Stimulated activated effector memory CD8-positive, alpha-beta T cell treated with anti-CD3 and anti-CD28 coated beads, Interleukin-12 subunit alpha, Interleukin-12 subunit beta, amount 100 ng/mL, for 72 hours (primary cell): ENCODE measurements at regions not wholly inside any gene's neighbourhood (a gene's known extent, or its start where the extent isn't known, plus 50 kb on each side); places are given as distances from the start of the nearest gene placed in this dataset.

Experiments used
- ATAC-seq: fragments of 150-1000 bp; cut with Tn5 transposase; 2 replicates; pipeline ENCODE4 v1.10.0; 2021
- DNase-seq, 2 donors: peaks; one replicate each; pipeline ENCODE4 v3.0.0; 2021 to 2022; ENCODE audit warnings: low spot score in 2 of 2
- H3K27ac Mint-ChIP-seq: one replicate; pipeline ENCODE4 v1.8.0; 2022; ENCODE audit warnings: mild to moderate bottlenecking, mixed read lengths
- H3K36me3 Mint-ChIP-seq: one replicate; pipeline ENCODE4 v1.8.0; 2022; ENCODE audit warnings: mild to moderate bottlenecking, mixed read lengths
- H3K4me1 Mint-ChIP-seq: one replicate; pipeline ENCODE4 v1.8.0; 2022; ENCODE audit warnings: mixed read lengths
- H3K4me3 Mint-ChIP-seq: one replicate; pipeline ENCODE4 v1.8.0; 2022; ENCODE audit warnings: mild to moderate bottlenecking, mixed read lengths
- H3K9me3 Mint-ChIP-seq: one replicate; pipeline ENCODE4 v1.8.0; 2022; ENCODE audit warnings: mixed read lengths

DNA sequence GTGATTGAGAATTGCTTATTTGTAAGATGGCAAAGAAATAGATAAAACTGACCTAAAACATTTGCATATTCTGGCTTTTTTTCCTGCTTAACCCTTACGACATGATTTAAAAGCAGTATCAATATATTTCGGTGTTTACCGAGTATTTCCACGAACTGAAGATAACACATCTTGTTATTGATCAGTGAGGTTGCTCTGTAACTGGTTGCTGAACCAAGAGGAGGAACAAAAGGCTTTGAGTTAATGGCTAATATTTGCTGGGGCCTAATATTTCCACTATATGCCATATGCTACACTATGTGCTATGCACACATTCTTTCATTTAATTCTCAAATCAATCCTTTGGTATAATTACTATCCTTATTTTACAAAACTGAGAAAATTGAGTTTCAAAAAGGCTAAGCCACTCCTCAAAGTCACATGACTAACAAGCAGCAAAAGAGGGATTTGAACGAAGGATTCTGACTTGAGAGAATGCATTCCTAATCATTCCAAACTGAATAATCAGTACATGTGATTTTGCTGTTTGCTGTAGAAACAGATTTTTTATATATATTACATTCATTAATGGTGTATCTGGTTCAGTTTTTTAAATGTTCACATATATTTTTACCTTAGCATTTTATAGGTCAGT, 346.0 kb downstream of the USP25 start:
- DNase-seq: no peak

DNA sequence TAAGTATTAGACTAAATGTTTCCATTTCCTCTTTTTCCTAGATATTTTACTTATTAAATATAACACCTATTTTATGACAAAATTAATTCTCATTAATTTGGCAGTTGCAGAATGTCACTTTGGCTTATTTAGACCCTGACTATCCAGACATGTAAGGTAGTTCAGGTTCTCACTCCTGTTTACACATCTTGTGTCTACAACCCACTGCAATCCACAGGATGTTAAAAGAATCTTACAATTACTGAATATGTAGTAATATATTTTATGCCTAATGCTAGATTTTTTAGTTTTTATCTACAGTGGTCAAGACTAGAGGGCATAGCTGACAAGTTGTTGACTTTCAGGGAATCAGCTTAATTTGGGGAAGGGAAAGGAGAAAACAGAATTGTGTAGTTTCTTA, 346.7 kb downstream of the USP25 start:
- Mint-ChIP-seq H3K4me3 (no peak overlapping the region), H3K4me1 (no peaks in the 10 kb centered on the region), H3K36me3 (no peaks in the 10 kb centered on the region), H3K9me3 (no peaks in the 10 kb centered on the region), H3K27ac (no peak overlapping the region)
- DNase-seq (no peak), ATAC-seq (no peak)

More for the DNA sequence above, 346.0 kb downstream of the USP25 start:
- Mint-ChIP-seq H3K4me1 (no peaks in the 10 kb centered on the region), H3K27ac (no peak overlapping the region), H3K4me3 (no peak overlapping the region), H3K36me3 (no peaks in the 10 kb centered on the region), H3K9me3 (no peaks in the 10 kb centered on the region)
- no peak for ATAC-seq

DNA sequence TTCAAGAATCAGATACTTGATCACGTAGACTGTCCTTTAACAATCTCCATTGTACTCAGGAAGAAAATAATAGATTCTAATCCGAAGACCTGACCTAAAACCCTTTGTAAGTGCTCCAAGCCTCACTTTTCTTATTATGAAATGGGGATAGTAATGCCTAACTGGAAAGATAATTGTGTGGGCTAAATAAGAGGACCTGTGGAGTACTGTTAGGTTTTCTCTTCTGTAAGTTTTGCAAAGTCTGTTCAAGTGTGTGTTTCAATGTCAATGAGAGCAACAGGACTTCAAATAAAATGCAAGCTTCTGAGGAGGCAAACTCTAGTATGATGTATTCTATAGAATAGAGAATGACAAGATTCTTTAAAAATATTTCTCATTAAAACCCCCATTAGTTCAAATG, 348.6 kb downstream of the USP25 start:
- Mint-ChIP-seq H3K9me3 (no peaks in the 10 kb centered on the region), H3K4me3 (no peak overlapping the region), H3K36me3 (no peaks in the 10 kb centered on the region), H3K4me1 (no peaks in the 10 kb centered on the region), H3K27ac (no peak overlapping the region)
- DNase-seq (no peak), ATAC-seq (no peak)

DNA sequence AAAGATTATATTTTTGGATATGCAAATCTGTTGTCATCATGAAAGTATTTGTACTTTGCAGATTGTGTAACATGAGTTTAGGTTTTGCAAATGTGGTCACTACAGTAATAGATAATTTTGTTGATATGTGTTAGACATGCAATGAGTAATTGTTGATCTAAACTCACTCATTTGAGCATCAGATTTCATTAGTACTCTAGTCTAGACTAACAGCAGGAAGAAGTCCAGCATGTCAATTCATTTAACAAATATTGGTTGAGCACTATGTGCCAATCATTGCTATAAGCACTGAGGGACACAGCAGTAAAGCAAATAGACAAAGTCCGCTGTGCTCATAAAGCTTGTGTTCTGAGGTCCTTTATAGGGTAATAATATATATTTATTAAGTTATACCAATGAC, 350.0 kb downstream of the USP25 start:
- H3K9me3 Mint-ChIP-seq: no peaks in the 10 kb centered on the region
- H3K36me3 Mint-ChIP-seq: no peaks in the 10 kb centered on the region
- no peak overlapping the region for H3K27ac Mint-ChIP-seq
- no peaks in the 10 kb centered on the region for H3K4me1 Mint-ChIP-seq
- no peak overlapping the region for H3K4me3 Mint-ChIP-seq
- ATAC-seq: no peak
- DNase-seq: no peak

DNA sequence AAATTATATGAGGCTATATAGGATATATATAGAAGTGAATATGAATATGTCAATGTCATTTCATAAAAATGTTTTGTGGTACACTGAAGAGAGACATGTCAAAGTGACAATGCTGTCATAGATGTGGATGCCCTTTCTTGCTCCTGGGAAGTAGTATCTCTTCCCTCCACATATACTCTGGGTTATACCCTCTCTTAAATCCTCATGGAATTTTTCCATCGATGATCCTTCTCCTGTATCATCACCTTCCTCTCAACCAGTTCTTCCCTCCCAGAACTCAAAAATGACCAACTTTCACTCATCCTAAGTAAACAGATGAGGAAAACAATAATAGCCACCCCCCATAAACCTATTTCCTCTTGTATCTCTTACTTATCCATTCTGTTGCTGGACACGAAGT, 351.5 kb downstream of the USP25 start:
- ATAC-seq (no peak), DNase-seq (no peak)

DNA sequence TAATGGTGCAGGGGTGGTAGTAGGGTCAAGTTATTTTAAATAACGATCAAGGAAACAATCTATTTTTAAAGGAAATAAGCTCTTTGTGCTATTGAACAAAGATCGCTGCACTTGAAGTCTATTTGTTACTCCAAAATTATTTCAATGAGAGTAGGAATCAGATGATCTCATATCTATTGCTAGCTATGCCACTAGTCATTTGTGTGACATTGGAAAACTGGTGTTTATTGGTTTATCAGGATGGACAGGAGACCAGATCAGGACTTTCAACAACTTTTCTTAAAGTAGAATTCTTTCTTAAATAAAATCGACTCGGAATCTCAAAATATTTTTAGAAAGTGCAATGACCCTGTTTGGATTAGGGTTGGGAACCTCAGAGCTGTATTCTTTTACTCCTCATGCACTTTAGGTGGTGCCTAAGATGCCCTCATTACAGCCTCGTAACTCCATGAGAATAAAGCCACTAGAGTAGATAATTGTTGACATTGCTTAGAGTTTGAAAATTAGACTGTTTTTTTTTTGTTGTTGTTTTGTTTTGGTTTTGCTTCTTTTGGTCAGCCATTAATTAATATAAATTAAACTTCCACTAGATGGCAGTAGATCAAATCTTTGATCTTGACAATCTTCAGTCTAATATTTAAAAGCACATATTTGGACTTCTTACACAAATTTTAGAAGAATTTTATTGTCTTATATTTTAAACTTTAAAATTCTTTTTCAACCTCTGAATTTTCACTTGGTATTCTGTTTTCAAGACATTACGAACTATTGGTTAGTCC, 352.4 kb downstream of the USP25 start:
- H3K27ac Mint-ChIP-seq: no peak overlapping the region
- H3K9me3 Mint-ChIP-seq: no peaks in the 10 kb centered on the region
- no peak overlapping the region for H3K4me3 Mint-ChIP-seq
- ATAC-seq (no peak), DNase-seq (no peak)
- no peaks in the 10 kb centered on the region for H3K36me3 Mint-ChIP-seq
- H3K4me1 Mint-ChIP-seq: no peaks in the 10 kb centered on the region

More for the DNA sequence above, 351.5 kb downstream of the USP25 start:
- Mint-ChIP-seq H3K27ac (no peak overlapping the region), H3K36me3 (no peaks in the 10 kb centered on the region), H3K9me3 (no peaks in the 10 kb centered on the region), H3K4me3 (no peak overlapping the region), H3K4me1 (no peaks in the 10 kb centered on the region)

DNA sequence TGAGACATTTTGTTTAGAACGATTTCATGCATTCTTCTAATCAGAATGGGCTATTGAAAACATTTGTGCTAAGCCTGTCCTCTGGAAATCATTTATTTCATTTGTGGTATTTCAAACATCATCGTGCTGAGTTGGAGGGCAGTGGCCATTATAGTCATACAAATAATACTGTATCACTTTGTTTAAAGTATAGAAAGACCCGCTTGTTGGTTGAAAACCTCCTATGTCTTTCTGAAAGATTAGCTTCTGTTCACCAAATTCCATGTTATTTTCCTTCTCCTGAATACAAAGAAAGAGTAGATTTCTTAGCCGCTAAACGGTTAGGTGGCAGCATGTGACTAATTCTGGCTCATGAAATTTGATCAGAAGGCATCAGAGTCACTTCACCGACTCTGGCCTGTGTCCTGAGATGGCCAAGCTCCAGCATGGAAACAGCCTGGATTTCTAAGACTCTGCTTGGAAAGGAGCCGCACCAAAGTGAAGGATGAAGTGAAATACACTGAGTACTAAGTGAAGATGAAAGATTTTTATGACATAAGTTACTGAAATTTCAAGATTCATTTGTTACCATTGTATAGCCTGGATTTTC, 355.1 kb downstream of the USP25 start:
- H3K9me3 Mint-ChIP-seq: no peaks in the 10 kb centered on the region
- no peak overlapping the region for H3K4me3 Mint-ChIP-seq
- no peaks in the 10 kb centered on the region for H3K36me3 Mint-ChIP-seq
- H3K4me1 Mint-ChIP-seq: no peaks in the 10 kb centered on the region
- H3K27ac Mint-ChIP-seq: no peak overlapping the region
- ATAC-seq (no peak), DNase-seq (no peak)

DNA sequence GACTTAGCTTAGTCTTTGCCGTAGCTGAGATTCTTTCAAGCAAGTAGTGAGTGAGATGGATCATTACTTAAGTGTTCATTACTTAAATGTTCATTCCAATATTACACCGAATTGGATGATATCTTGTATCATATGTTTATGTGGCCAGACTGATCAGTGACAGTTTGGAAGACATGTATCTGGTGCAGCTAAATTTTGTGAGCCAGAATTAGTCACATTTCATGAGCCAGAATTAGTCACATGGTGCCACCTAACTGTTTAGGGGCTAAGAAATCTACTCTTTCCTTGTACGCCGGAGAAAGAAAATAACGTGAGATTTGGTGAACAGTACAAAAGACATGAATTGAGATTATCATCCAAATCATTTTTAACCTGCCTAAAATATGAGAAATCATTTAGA, 355.6 kb downstream of the USP25 start:
- Mint-ChIP-seq H3K36me3 (no peaks in the 10 kb centered on the region), H3K4me1 (no peaks in the 10 kb centered on the region), H3K27ac (no peak overlapping the region), H3K4me3 (no peak overlapping the region), H3K9me3 (no peaks in the 10 kb centered on the region)
- ATAC-seq (no peak), DNase-seq (no peak)

DNA sequence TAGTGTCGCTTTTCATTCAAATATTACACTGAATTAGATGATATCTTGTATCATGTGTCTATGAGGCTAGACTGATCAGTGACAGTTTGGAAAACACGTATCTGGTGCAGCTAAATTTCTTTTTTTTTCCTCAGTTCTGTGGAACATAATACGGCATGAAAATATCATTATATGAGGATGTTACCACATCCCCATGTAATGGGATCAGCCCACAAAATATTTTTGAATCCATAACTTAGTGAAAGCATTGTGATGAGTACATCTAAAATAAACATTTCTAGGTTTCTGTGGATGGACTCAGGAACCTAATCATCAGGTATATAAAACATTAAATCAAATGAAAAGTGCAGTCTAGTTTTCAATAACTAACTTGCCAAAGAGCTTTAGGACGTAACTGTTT, 356.3 kb downstream of the USP25 start:
- Mint-ChIP-seq H3K36me3 (no peaks in the 10 kb centered on the region), H3K4me1 (no peaks in the 10 kb centered on the region), H3K27ac (no peak overlapping the region), H3K4me3 (no peak overlapping the region), H3K9me3 (no peaks in the 10 kb centered on the region)
- ATAC-seq: no peak
- no peak for DNase-seq

DNA sequence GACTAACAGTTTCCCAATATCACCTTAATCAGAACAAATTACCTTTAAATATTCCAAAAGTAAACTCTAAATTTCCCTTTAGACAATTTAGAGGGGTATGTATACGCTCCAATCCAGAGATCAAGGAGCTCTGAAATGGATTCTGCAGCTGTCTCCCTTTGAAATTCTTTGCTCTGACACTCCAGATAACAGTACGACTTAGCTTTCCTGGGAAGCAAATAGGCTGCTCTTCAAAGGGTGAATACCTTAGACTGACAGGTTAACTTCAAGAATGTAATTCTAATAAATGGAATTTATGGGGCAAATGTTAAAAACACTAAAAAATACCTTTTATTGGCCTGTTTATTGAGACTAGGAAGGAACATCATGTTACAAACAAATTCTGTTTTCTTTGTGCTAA, 357.2 kb downstream of the USP25 start:
- H3K36me3 Mint-ChIP-seq: no peaks in the 10 kb centered on the region
- ATAC-seq (no peak), DNase-seq (no peak)
- no peak overlapping the region for H3K4me3 Mint-ChIP-seq
- H3K27ac Mint-ChIP-seq: no peak overlapping the region
- no peaks in the 10 kb centered on the region for H3K9me3 Mint-ChIP-seq
- no peaks in the 10 kb centered on the region for H3K4me1 Mint-ChIP-seq

DNA sequence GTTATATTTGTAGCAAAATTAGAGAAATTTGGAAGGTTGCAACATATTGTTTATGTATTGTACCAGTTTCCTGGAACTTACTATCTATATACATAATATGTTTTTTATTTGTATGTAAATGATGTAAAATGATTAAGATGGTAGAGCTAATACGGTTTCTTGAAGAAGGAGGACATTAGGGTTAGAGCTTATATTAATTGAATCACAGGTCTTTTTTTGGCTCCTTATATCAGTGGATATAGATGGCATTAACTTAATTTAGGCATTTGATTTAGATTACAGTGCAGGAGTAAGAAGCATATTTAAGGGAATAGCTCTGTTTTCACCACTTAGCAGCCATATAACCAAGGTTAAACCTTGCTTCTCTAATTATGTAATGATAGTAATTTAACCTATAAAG, 357.7 kb downstream of the USP25 start:
- no peak overlapping the region for H3K27ac Mint-ChIP-seq
- no peaks in the 10 kb centered on the region for H3K36me3 Mint-ChIP-seq
- no peak for DNase-seq
- no peak for ATAC-seq
- H3K9me3 Mint-ChIP-seq: no peaks in the 10 kb centered on the region
- H3K4me1 Mint-ChIP-seq: no peaks in the 10 kb centered on the region
- no peak overlapping the region for H3K4me3 Mint-ChIP-seq

DNA sequence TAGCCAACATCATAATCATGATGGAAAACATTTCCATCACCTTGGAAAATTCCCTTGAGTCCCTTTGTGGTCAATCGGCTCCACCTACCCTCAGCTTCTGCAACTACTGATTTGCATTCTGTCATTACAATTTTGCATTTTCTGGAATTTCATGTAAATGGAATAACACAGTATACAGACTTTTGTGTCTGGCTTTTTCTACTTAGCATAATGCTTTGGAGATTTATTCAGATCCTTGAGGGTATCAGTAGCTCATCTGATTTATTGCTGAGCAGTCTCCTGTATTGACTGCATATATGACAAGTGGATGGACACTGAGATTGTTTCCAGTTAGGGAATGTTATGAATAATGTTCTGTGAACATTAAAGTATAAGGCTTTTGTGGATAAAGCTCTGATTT, 358.3 kb downstream of the USP25 start:
- H3K9me3 Mint-ChIP-seq: no peaks in the 10 kb centered on the region
- no peak for DNase-seq
- no peaks in the 10 kb centered on the region for H3K4me1 Mint-ChIP-seq
- no peak overlapping the region for H3K4me3 Mint-ChIP-seq
- no peaks in the 10 kb centered on the region for H3K36me3 Mint-ChIP-seq
- no peak overlapping the region for H3K27ac Mint-ChIP-seq
- ATAC-seq: no peak

DNA sequence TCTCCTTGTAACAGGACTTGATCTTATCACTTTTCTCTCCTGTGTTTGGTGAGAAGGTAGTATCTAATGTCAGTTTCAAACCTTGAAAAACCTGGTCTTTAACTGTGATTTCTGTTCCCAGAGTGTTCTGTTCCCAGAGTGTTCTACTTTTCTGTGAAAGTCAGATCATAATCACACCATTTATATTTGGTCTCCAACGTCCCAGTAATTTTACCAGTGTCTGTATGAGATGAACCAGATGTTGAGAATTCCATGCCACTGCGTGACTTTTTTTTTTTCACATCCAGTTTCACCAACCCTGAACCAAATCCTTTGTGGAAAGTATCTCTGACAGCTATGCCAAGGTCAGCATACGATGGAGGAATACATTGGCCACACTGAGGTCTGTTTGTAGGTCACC, 365.2 kb downstream of the USP25 start:
- DNase-seq (no peak), ATAC-seq (no peak)
- Mint-ChIP-seq H3K4me3 (no peak overlapping the region), H3K9me3 (peaks cover 3% of the 10 kb centered on the region), H3K4me1 (no peaks in the 10 kb centered on the region), H3K27ac (no peak overlapping the region), H3K36me3 (no peaks in the 10 kb centered on the region)

DNA sequence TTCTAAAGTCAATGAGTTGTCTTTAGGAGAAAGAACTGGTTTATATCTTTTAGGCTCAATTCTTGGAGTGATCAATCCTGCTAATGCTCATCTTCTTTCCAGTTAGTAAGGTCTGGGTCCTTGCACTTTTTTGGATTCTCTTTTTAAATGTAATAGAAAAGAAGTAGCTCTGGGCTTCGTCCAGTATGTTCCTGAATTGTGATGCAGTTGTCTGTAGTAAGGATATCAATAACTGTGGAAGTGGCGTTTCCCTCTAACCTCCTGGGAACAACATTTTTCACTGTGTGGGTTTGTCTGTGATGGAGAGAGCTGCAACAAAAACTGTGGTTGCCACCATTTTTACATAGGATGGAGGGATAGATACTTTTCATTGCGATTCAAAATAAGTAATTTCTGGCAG, 367.2 kb downstream of the USP25 start:
- no peak for DNase-seq
- no peak overlapping the region for H3K4me3 Mint-ChIP-seq
- no peaks in the 10 kb centered on the region for H3K36me3 Mint-ChIP-seq
- H3K27ac Mint-ChIP-seq: no peak overlapping the region
- no peaks in the 10 kb centered on the region for H3K4me1 Mint-ChIP-seq
- H3K9me3 Mint-ChIP-seq: peaks cover 10% of the 10 kb centered on the region
- no peak for ATAC-seq

DNA sequence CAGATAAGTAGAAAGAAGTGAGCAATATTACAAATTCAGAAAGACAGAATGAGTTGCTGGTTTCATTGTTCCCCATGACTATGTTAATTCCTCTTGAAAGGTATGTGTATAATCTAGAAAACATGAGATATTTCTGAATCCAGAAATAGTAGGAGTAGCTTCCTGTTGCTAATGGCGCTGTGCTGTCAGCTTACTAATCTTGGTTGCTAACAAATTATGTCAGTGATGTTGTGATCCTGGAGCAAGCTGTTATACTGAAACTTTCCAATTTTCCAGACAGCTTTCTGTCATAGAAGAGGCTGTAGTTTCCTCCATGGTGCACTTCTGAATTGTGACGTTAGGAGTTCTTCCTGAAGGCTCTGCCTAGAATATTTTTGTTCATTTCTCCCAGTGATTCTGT, 372.3 kb downstream of the USP25 start:
- H3K36me3 Mint-ChIP-seq: no peaks in the 10 kb centered on the region
- DNase-seq (no peak), ATAC-seq (no peak)
- no peak overlapping the region for H3K27ac Mint-ChIP-seq
- H3K9me3 Mint-ChIP-seq: peaks cover 6% of the 10 kb centered on the region
- no peak overlapping the region for H3K4me3 Mint-ChIP-seq
- no peaks in the 10 kb centered on the region for H3K4me1 Mint-ChIP-seq

DNA sequence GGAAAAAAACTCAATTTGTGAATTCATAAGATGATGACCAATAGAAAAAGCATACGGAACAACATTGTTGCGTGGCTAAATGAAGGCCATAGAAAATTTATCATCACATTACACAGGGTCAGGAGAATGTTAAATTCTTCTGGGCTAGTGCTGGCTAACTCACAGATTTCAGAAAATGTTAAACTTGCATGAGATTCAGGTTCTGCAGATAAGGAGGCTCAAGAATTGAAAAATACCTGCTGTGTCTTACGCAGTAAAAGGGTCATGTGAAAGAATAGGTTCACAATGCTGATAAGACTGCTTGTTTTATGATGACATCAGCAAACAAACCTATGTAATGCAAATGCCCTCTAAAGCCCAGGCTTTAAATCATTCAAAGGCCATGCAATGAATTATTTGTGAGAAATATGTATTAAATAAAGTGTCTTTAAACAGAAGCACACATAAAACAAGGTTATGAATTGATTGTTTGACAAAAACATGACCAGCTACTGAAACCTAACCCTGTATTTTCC, 378.8 kb downstream of the USP25 start:
- DNase-seq (no peak), ATAC-seq (no peak)
- H3K4me3 Mint-ChIP-seq: no peak overlapping the region
- no peaks in the 10 kb centered on the region for H3K36me3 Mint-ChIP-seq
- H3K4me1 Mint-ChIP-seq: no peaks in the 10 kb centered on the region
- H3K9me3 Mint-ChIP-seq: peaks cover 3% of the 10 kb centered on the region
- no peak overlapping the region for H3K27ac Mint-ChIP-seq
